Thyroid gland (tissue), 4 donors: ENCODE measurements at regions not wholly inside any gene's neighbourhood (a gene's known extent, or its start where the extent isn't known, plus 50 kb on each side); places are given as distances from the start of the nearest gene placed in this dataset.

ENCODE experiments used
- POLR2A ChIP-seq, 2 donors: fragments of 450-650 bp; IDR thresholded peaks; one replicate each; pipeline ENCODE4 v1.6.1; 2017; ENCODE audit warnings: antibody characterized with exemption in 2 of 2, mild to moderate bottlenecking in 2 of 2, moderate library complexity in 1 of 2
- TF ChIP-seq, protein P1 (sequence below), 6 experiments: fragments of 200-600 bp in 3 of 6; fragments of 450-650 bp in 3 of 6; sonication (generic) in 3 of 6; IDR thresholded peaks; one replicate each; pipeline ENCODE4 v1.5.1; 2016 to 2019; ENCODE audit warnings: antibody characterized with exemption in 6 of 6, mild to moderate bottlenecking in 2 of 6, inconsistent platforms in 1 of 6, moderate library complexity in 1 of 6

DNA sequence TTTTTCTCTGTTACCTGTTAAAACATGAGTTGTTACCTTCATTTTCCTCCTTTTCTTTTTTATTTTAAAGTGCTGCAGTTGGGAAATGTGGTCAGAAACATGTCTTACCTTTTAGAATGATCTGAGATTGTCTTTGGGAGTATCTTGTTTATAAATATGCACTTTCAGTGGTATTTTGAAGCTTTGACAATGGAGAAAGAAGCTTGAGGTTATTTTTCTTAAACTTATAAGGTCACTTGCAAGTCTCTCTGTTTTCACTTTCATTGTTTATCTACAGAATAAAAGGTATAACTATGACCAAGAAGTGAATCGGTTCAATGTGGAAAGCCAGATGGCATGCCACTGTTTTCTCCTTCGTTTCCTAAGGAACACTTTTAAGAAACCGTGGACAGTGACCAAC, 167.5 kb upstream of the SLC7A11 start:
- TF ChIP-seq, protein P1, sequence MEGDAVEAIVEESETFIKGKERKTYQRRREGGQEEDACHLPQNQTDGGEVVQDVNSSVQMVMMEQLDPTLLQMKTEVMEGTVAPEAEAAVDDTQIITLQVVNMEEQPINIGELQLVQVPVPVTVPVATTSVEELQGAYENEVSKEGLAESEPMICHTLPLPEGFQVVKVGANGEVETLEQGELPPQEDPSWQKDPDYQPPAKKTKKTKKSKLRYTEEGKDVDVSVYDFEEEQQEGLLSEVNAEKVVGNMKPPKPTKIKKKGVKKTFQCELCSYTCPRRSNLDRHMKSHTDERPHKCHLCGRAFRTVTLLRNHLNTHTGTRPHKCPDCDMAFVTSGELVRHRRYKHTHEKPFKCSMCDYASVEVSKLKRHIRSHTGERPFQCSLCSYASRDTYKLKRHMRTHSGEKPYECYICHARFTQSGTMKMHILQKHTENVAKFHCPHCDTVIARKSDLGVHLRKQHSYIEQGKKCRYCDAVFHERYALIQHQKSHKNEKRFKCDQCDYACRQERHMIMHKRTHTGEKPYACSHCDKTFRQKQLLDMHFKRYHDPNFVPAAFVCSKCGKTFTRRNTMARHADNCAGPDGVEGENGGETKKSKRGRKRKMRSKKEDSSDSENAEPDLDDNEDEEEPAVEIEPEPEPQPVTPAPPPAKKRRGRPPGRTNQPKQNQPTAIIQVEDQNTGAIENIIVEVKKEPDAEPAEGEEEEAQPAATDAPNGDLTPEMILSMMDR (IDR thresholded peaks at IDR 0.05): no peak
- no peak for TF ChIP-seq POLR2A (IDR thresholded peaks at IDR 0.05)
